LNCAP (cell line): ENCODE measurements at regions not wholly inside any gene's neighbourhood (a gene's known extent, or its start where the extent isn't known, plus 50 kb on each side); places are given as distances from the start of the nearest gene placed in this dataset.

Source experiments
- CTCF ChIP-seq: fragments of 450-650 bp; IDR thresholded peaks from 2 replicates; pipeline ENCODE4 v1.5.1; 2017; ENCODE audit warnings: mild to moderate bottlenecking

GRCh38 chr11:37322333-37323194, 724.5 kb upstream of the RAG2 start:
- no peak for TF ChIP-seq CTCF

- no peak for TF ChIP-seq CTCF
Measured at GRCh38 chr11:37320921-37321320, 722.9 kb upstream of the RAG2 start.

GRCh38 chr11:37317803-37318202, 719.8 kb upstream of the RAG2 start:
- no peak for TF ChIP-seq CTCF

GRCh38 chr11:37313266-37313665, 715.2 kb upstream of the RAG2 start:
- TF ChIP-seq CTCF: no peak

GRCh38 chr11:37306563-37306962, 708.5 kb upstream of the RAG2 start:
- no peak for TF ChIP-seq CTCF

- TF ChIP-seq CTCF: no peak
Measured at GRCh38 chr11:37298173-37298572, 700.1 kb upstream of the RAG2 start.

- TF ChIP-seq CTCF: no peak
Measured at GRCh38 chr11:37286890-37287289, 688.9 kb upstream of the RAG2 start.

GRCh38 chr11:37282367-37282766, 684.3 kb upstream of the RAG2 start:
- TF ChIP-seq CTCF: no peak
